HG03460 (cell line): ENCODE measurements at regions not wholly inside any gene's neighbourhood (a gene's known extent, or its start where the extent isn't known, plus 50 kb on each side); places are given as distances from the start of the nearest gene placed in this dataset.

Experiments
- ATAC-seq: cut with Tn5 transposase; IDR thresholded peaks from one replicate; pipeline ENCODE4 v1.9.1; 2021; ENCODE audit not compliant: unreplicated experiment

DNA sequence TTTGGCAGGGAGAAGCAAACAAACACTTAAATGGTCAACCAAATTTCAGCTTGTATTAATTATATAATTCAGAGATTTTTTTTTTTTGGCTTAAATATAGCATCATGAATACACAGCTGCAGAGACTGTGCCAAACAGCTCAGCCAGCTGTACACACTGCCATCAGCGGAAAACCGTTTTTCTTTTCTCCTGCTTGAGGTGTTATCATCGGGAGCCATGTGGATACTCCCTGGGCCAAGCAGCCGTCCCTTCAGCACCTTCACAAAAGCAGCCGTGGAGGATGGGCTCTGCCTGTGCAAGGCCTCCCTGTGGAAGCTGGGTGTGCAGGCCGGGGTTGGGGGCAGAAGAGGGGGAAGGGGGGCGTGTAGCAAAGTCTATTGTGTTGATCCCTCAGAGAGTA lies 85.0 kb downstream of the NUF2 start:
- no peak for ATAC-seq

- ATAC-seq = no peak
Measured at GRCh38 chr1:163408262-163408661, 86.5 kb downstream of the NUF2 start.

GRCh38 chr1:163410073-163410999 lies 88.6 kb downstream of the NUF2 start:
- ATAC-seq = no peak

DNA sequence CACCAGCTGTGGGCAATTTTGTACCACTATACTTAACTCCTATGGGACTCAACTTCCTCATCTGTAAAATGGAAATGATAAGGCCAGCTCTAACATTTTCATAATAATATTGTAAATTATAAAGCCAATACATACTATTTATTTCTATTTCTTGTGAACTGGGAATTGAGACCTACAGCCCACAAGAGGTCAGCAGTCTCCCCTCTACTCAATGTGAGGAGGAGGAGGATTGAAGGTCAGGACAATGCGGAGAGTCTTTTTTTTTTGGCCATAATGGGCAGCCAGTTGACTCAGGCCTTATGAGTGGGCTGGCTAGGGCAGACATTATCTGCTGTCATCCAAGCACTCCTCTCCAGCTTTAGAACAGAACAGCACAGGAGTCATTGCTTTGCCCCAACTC lies 90.5 kb downstream of the NUF2 start:
- no peak for ATAC-seq

GRCh38 chr1:163414778-163415177 lies 93.0 kb downstream of the NUF2 start:
- ATAC-seq = peak; percentile 86

GRCh38 chr1:163421701-163422100 lies 99.9 kb downstream of the NUF2 start:
- no peak for ATAC-seq

- ATAC-seq = no peak
Measured at GRCh38 chr1:163422738-163423404, 101.1 kb downstream of the NUF2 start.

GRCh38 chr1:163426505-163427251 lies 104.9 kb downstream of the NUF2 start:
- ATAC-seq = no peak

DNA sequence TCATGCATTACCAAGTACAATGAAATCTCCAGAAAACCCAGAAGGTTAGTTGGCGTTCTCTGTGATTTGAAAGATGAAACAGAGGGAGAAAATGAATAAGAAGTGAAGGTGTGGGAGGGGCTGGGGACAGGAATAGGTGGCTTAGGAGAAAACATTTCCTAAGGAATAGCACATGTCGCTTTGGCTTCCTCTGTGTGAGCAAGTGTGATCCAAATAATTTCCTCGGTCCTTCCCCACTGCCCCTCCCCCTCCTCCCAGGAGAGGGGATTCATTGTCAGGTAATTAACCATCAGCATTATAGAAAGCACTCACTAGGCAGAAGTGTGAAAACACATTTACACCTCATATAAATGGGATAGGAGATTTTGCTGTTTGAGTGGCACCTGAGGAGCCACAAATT lies 105.5 kb downstream of the NUF2 start:
- ATAC-seq = no peak

- no peak for ATAC-seq
Measured at GRCh38 chr1:163436140-163436812, 114.5 kb downstream of the NUF2 start.

- no peak for ATAC-seq
Measured at GRCh38 chr1:163439471-163439870, 117.7 kb downstream of the NUF2 start.

- ATAC-seq = no peak
Measured at GRCh38 chr1:163440090-163440489, 118.3 kb downstream of the NUF2 start.

DNA sequence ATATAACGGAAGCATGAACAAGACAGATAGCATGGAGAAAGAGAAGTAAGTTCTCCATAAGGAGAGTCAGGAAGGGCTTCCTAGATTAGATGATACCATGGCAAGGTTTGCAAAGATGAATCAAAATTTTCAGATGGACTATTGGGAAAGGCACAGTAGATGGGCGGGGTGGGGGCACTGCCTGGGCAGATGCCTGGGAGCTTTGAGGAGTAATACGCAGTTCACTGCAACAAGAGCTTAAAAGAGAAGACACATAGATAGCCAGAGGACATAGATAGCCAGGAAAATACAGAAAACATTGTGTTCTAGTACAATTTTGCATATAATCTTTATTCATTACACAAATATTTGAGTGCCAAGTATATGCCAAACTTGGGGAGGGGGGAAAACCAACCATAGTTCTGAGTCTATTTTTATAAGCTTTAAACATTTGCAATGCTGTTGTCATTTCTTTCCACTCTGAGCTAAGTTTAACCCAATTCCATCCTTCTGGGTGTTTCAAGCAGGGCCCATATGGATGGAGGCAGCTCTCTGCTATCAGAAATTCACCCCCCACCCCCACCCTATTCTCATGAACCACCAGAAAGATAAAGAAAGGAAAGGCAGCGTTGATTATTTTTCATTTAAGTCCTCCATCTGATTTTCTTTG lies 120.6 kb downstream of the NUF2 start:
- ATAC-seq = no peak

- no peak for ATAC-seq
Measured at GRCh38 chr1:163442895-163443294, 121.1 kb downstream of the NUF2 start.

GRCh38 chr1:163443863-163444262 lies 122.1 kb downstream of the NUF2 start:
- ATAC-seq = no peak

GRCh38 chr1:163444665-163445064 lies 122.9 kb downstream of the NUF2 start:
- ATAC-seq = no peak

DNA sequence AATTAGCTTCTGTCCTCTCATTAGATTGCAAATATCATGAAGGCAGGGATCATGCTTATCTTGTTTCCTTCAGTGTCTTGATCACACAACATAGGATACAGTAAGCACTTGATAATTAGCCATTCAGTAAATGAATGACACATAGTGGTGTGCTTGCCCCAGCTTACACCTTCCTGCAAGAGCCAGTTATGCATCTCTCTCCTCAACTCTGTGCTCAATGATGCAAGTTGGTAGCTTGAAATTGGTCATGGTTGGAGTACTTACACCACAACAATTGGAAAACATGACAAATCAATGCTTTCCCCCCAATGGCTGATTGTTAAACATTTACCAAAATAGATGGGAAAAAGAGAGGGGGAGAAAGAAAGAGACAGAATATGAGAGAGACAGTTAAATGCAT lies 129.2 kb downstream of the NUF2 start:
- ATAC-seq = no peak

DNA sequence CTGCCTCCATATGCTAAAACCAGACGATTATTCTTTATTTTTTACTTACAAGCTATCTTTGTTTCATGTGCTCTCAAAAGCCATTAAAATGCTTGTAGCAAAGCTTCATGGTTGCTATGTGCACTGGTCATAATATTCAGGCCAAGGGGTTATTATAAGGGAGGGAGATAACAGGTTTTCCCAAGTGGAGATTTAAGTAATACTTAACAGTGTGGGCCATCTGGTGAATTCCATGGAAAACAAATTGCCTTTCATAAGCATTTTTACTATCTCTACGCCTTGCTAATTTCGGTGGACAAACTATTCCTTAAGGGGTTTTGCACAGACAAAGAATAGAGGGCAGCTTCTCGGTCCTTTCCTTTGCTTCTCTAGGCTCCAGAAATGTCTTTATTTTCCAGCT lies 137.8 kb downstream of the NUF2 start:
- ATAC-seq = no peak

DNA sequence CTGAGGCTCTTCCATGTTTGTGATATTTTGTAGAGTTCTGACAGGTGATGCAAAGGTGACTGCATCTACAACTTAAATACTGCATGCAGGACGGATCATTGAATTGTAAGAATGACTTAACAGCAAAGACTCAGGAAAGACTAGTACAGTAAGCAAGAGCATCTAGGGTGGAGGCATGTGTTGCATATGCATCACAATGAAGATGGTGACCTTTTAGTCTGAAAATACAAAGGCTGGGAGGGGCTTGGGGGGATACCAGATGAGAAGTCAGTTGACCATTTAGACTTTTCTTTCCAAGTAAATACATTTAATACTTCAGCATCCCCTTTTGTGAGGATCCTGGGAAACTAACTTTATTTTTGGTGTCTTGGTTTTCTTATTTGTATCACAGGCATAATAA lies 145.5 kb downstream of the NUF2 start:
- ATAC-seq = no peak

DNA sequence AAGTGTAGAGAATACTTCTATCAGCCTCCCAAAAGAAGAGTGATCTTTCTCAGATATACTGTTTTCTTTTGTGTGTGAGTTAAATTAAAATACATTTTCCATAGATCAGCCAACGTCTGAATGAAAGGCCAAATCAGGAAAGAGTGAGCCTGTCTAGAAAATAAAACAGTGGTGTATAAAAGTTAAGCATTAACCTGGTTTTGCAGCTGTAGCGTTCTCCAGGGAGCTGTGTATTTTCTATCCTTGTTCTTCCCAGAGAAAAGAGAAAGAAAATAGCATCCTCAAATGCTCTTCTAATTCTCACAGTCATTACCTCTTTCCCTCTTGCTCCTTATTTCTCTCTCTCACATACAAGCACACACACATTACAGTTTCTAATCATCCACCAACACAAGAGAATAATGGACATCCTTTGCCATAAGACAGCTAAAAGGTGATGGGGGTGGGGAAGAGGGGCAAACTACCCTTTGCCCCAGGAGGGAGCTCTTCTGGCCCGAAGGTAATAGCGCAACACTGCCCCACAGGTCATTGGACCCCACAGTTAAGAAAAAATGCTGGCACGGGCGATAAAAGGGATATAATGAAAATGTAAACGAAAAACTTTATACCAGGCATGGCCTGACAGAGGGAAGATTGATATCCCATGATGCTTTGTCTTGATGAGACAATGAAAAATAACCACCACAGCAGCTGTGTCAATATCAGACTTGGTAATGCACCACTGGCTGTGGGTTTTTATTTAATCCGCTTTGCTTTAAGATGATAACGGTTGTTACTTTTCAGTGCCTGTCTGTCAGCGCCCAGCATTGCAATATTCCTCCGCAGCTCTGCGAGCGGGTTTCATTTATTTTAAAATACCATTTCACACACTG lies 150.3 kb downstream of the NUF2 start:
- no peak for ATAC-seq
